Fibroblast of lung (primary cell): ENCODE measurements at regions not wholly inside any gene's neighbourhood (a gene's known extent, or its start where the extent isn't known, plus 50 kb on each side); places are given as distances from the start of the nearest gene placed in this dataset.

Experiments used
- DNase-seq, 2 donors: peaks; one replicate each; pipeline versions ENCODE4 v3.0.0 to v3.0.0-alpha.2; 2010; ENCODE audit warnings: low read depth in 2 of 2
- H2AFZ ChIP-seq: 2 replicates; pipeline ENCODE4 v1.5.1; 2012; ENCODE audit warnings: low read length, control low read depth, inconsistent platforms
- H3K27ac ChIP-seq: 2 replicates; pipeline ENCODE4 v1.5.1; 2011; ENCODE audit warnings: low read length, control low read depth; ENCODE audit not compliant: insufficient read depth
- H3K27me3 ChIP-seq: 2 replicates; pipeline ENCODE4 v1.5.1; 2011; ENCODE audit warnings: mild to moderate bottlenecking, low read length; ENCODE audit not compliant: control insufficient read depth, insufficient read depth
- H3K36me3 ChIP-seq: 2 replicates; pipeline ENCODE4 v1.5.1; 2011; ENCODE audit warnings: low read length; ENCODE audit not compliant: control insufficient read depth, insufficient read depth
- H3K4me1 ChIP-seq: 2 replicates; pipeline ENCODE4 v1.5.1; 2011; ENCODE audit warnings: low read length; ENCODE audit not compliant: control insufficient read depth, insufficient read depth; ENCODE audit errors: extremely low read depth
- H3K4me2 ChIP-seq: 2 replicates; pipeline ENCODE4 v1.5.1; 2011; ENCODE audit warnings: low read length, control low read depth; ENCODE audit not compliant: insufficient read depth; ENCODE audit errors: extremely low read depth
- H3K4me3 ChIP-seq, 4 experiments: fragments of 200-600 bp in 1 of 4; sonication (generic) in 1 of 4; replicated peaks in 1 of 4; 2 replicates each; pipeline ENCODE4 v1.5.1; 2011 to 2016; ENCODE audit warnings: low read length in 4 of 4, low read depth in 3 of 4, mild to moderate bottlenecking in 3 of 4, control low read depth in 2 of 4, inconsistent platforms in 1 of 4, mixed read lengths in 1 of 4; ENCODE audit not compliant: insufficient read depth in 1 of 4; ENCODE audit errors: control extremely low read depth in 1 of 4
- H3K79me2 ChIP-seq: 2 replicates; pipeline ENCODE4 v1.5.1; 2012; ENCODE audit warnings: mild to moderate bottlenecking, low read length, inconsistent platforms; ENCODE audit not compliant: control insufficient read depth, insufficient read depth
- H3K9ac ChIP-seq: 2 replicates; pipeline ENCODE4 v1.5.1; 2011; ENCODE audit warnings: mild to moderate bottlenecking, low read length, control low read depth; ENCODE audit not compliant: insufficient read depth
- H3K9me3 ChIP-seq: 2 replicates; pipeline ENCODE4 v1.5.1; 2012; ENCODE audit warnings: low read depth, low read length; ENCODE audit not compliant: control insufficient read depth, insufficient read depth
- H4K20me1 ChIP-seq: 2 replicates; pipeline ENCODE4 v1.5.1; 2011; ENCODE audit warnings: low read length; ENCODE audit not compliant: control insufficient read depth, insufficient read depth; ENCODE audit errors: extremely low read depth
- EZH2 ChIP-seq: IDR thresholded peaks from 2 replicates; pipeline ENCODE4 v1.5.1; 2012; ENCODE audit warnings: low read length, control low read depth, mild to moderate bottlenecking; ENCODE audit errors: missing control alignments
- TF ChIP-seq, protein P1 (sequence below), 2 donors: IDR thresholded peaks in 1 of 2; conservative IDR thresholded peaks in 1 of 2; 1 replicate in 1 of 2; 2 replicates in 1 of 2; pipeline ENCODE4 v1.5.1; 2011 to 2012; ENCODE audit warnings: low read length in 2 of 2, control low read depth in 1 of 2, inconsistent platforms in 1 of 2, low read depth in 1 of 2, mild to moderate bottlenecking in 1 of 2

DNA sequence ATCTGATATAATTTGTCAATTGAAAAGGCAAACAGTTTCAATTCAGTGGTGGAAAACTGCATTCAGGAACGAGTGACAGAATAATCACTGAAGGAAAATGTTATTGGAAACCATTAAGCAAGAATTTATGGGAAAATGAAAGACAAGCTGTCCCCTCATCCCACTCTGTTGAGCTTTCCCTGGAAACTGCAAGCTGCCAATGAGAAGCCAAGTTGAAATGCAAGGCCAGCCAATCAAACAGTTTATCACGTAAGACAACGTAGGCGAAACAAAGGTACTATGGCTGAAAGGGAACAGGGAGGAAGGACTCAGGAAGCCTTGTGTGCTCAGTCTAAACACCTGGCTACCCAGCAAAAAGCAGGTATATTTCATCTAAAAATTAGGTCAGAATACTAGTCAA, 187.9 kb upstream of the ATP10A start:
- no peak for TF ChIP-seq EZH2
- TF ChIP-seq, protein P1, sequence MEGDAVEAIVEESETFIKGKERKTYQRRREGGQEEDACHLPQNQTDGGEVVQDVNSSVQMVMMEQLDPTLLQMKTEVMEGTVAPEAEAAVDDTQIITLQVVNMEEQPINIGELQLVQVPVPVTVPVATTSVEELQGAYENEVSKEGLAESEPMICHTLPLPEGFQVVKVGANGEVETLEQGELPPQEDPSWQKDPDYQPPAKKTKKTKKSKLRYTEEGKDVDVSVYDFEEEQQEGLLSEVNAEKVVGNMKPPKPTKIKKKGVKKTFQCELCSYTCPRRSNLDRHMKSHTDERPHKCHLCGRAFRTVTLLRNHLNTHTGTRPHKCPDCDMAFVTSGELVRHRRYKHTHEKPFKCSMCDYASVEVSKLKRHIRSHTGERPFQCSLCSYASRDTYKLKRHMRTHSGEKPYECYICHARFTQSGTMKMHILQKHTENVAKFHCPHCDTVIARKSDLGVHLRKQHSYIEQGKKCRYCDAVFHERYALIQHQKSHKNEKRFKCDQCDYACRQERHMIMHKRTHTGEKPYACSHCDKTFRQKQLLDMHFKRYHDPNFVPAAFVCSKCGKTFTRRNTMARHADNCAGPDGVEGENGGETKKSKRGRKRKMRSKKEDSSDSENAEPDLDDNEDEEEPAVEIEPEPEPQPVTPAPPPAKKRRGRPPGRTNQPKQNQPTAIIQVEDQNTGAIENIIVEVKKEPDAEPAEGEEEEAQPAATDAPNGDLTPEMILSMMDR (conservative IDR thresholded peaks at IDR 0.05 in 1 of 2, IDR thresholded peaks at IDR 0.05 in 1 of 2; ENCODE audit: low read depth in 1 of 2, low read length in 2 of 2), result no peak
- Histone ChIP-seq H3K9ac (no peak overlapping the region), H3K27me3 (no peaks in the 10 kb centered on the region), H3K79me2 (no peaks in the 10 kb centered on the region), H3K36me3 (no peaks in the 10 kb centered on the region), H3K9me3 (no peaks in the 10 kb centered on the region), H2AFZ (no peak overlapping the region), H3K4me1 (no peaks in the 10 kb centered on the region), H3K4me2 (no peak overlapping the region), H4K20me1 (no peaks in the 10 kb centered on the region), H3K27ac (no peak overlapping the region), H3K4me3 (no peak overlapping the region)
- no peak for DNase-seq

DNA sequence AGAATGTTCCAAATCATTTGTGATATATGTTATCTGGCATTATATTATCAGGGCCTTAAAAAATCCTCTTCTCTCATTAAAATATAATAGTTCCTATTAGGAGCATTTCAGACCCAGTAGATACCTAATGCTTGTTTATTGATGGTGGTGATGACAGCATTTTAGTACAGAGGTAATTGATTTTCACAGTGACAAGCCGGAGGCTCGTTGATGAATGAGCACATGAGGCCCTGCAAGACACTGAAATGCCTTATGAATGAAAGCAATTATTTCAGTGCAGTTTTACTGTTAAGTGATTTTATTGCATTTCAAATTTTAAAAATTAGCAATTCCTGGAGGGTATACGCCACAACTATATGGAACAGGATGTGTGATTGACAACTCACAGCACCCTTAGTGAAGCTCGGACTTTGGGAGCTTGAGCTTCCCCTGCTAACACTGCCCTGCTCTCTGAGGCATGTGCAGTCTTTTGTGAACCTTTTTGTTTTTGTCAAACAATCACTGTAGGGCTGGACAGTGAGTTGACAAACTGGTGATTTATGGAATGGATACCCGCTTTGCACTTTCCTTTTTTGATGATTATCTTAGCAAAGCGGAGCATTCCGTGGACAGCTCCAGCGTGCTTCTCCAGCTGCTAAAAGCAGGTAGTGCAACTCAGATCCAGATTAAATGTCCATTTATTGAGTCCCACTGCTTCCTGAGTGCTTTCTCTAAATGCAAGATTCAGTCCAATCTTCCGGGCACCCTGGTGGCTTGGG, 187.0 kb upstream of the ATP10A start:
- Histone ChIP-seq H3K4me3 (no peak overlapping the region), H3K36me3 (no peaks in the 10 kb centered on the region), H4K20me1 (no peaks in the 10 kb centered on the region), H3K9me3 (no peaks in the 10 kb centered on the region), H3K79me2 (no peaks in the 10 kb centered on the region), H3K27ac (no peak overlapping the region), H2AFZ (no peak overlapping the region), H3K4me2 (no peak overlapping the region), H3K4me1 (no peaks in the 10 kb centered on the region), H3K27me3 (no peaks in the 10 kb centered on the region), H3K9ac (no peak overlapping the region)
- TF ChIP-seq, protein P1 (conservative IDR thresholded peaks at IDR 0.05 in 1 of 2, IDR thresholded peaks at IDR 0.05 in 1 of 2; ENCODE audit: low read depth in 1 of 2, low read length in 2 of 2), result no peak
- no peak for TF ChIP-seq EZH2
- DNase-seq, result no peak

DNA sequence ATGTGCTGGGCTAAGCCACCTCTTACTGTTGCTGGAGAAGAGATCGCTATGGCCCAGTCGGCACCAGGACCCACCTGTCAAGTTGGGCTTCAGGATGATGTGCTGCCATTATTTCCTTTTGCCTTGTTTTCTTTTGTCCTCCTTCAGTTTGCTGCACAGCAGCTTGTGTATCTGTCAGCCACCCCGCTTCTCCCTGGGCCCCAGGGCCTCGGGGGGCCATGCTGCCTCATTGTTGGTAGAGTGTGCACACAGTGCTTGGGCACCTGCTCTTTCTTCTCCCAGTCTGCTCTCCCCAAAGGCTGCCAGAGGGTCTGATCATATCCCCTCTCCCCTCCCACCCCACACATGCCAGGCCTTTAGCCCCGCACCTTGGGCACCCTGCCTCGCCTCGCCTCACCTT, 185.5 kb upstream of the ATP10A start:
- H3K36me3 ChIP-seq, result no peaks in the 10 kb centered on the region
- H4K20me1 ChIP-seq, result no peaks in the 10 kb centered on the region
- no peak for TF ChIP-seq EZH2
- TF ChIP-seq, protein P1 (conservative IDR thresholded peaks at IDR 0.05 in 1 of 2, IDR thresholded peaks at IDR 0.05 in 1 of 2; ENCODE audit: low read depth in 1 of 2, low read length in 2 of 2), result no peak
- no peak overlapping the region for H2AFZ ChIP-seq
- no peak overlapping the region for H3K9ac ChIP-seq
- no peaks in the 10 kb centered on the region for H3K79me2 ChIP-seq
- H3K9me3 ChIP-seq, result no peaks in the 10 kb centered on the region
- no peak overlapping the region for H3K4me2 ChIP-seq
- H3K4me3 ChIP-seq, result no peak overlapping the region
- no peak overlapping the region for H3K27ac ChIP-seq
- H3K4me1 ChIP-seq, result no peaks in the 10 kb centered on the region
- DNase-seq, result no peak
- H3K27me3 ChIP-seq, result no peaks in the 10 kb centered on the region
